MM.1S (cell line): ENCODE measurements at regions not wholly inside any gene's neighbourhood (a gene's known extent, or its start where the extent isn't known, plus 50 kb on each side); places are given as distances from the start of the nearest gene placed in this dataset.

ENCODE experiments used
- DNase-seq: peaks from one replicate; pipeline ENCODE4 v3.0.0-alpha.2; 2015
- H2AFZ ChIP-seq: fragments of 300-600 bp; sonication (generic); 2 replicates; pipeline ENCODE4 v1.6.0; 2016; ENCODE audit warnings: antibody characterized with exemption, low read length
- H3F3A ChIP-seq: fragments of 300-600 bp; sonication (generic); 2 replicates; pipeline ENCODE4 v1.6.1; 2016; ENCODE audit warnings: mild to moderate bottlenecking, antibody characterized with exemption, low read length, moderate library complexity, mixed read lengths; ENCODE audit not compliant: insufficient read depth
- H3K27ac ChIP-seq: fragments of 300-600 bp; sonication (generic); 2 replicates; pipeline ENCODE4 v1.5.1; 2016; ENCODE audit warnings: mild to moderate bottlenecking, low read length
- H3K27me3 ChIP-seq: fragments of 300-600 bp; sonication (generic); replicated peaks from 2 replicates; pipeline ENCODE4 v1.6.0; 2016; ENCODE audit warnings: low read length; ENCODE audit not compliant: insufficient read depth
- H3K36me3 ChIP-seq: fragments of 300-600 bp; sonication (generic); replicated peaks from 2 replicates; pipeline ENCODE4 v1.6.1; 2016; ENCODE audit warnings: mild to moderate bottlenecking, low read length, mixed read lengths; ENCODE audit not compliant: insufficient read depth
- H3K4me1 ChIP-seq: fragments of 300-600 bp; sonication (generic); 2 replicates; pipeline ENCODE4 v1.6.1; 2016; ENCODE audit warnings: low read length, mixed read lengths
- H3K4me2 ChIP-seq: fragments of 300-600 bp; sonication (generic); 2 replicates; pipeline ENCODE4 v1.6.0; 2016; ENCODE audit warnings: low read depth, low read length
- H3K4me3 ChIP-seq: fragments of 300-600 bp; sonication (generic); 2 replicates; pipeline ENCODE4 v1.5.1; 2016; ENCODE audit warnings: low read length, mixed read lengths
- H3K79me2 ChIP-seq: fragments of 300-600 bp; sonication (generic); 2 replicates; pipeline ENCODE4 v1.6.1; 2016; ENCODE audit warnings: mixed run types, low read length, mixed read lengths
- H3K9ac ChIP-seq: fragments of 300-600 bp; sonication (generic); 2 replicates; pipeline ENCODE4 v1.6.1; 2016; ENCODE audit warnings: low read length, mixed read lengths
- H3K9me2 ChIP-seq: fragments of 300-600 bp; sonication (generic); replicated peaks from 2 replicates; pipeline ENCODE4 v1.6.1; 2016; ENCODE audit warnings: mild to moderate bottlenecking, low read length, mixed read lengths; ENCODE audit not compliant: insufficient read depth
- H3K9me3 ChIP-seq: fragments of 300-600 bp; sonication (generic); replicated peaks from 2 replicates; pipeline ENCODE4 v1.6.1; 2016; ENCODE audit warnings: mild to moderate bottlenecking, low read length, mixed read lengths; ENCODE audit not compliant: insufficient read depth
- H4K20me1 ChIP-seq: fragments of 300-600 bp; sonication (generic); 2 replicates; pipeline ENCODE4 v1.6.1; 2016; ENCODE audit warnings: mild to moderate bottlenecking, low read length, moderate library complexity, mixed read lengths; ENCODE audit not compliant: insufficient read depth
- CTCF ChIP-seq: fragments of 300-600 bp; sonication (generic); IDR thresholded peaks from 2 replicates; pipeline ENCODE4 v1.5.1; 2016; ENCODE audit warnings: antibody characterized with exemption, low read length, mixed read lengths
- EZH2 ChIP-seq: fragments of 300-600 bp; sonication (generic); optimal IDR thresholded peaks from 2 replicates; pipeline ENCODE3; 2017; ENCODE audit warnings: low read depth, mild to moderate bottlenecking, antibody characterized with exemption, low read length, mixed read lengths
- EZH2phosphoT487 ChIP-seq: fragments of 300-600 bp; sonication (generic); IDR thresholded peaks from 2 replicates; pipeline ENCODE4 v1.6.1; 2018; ENCODE audit warnings: antibody characterized with exemption, low read length

GRCh38 chr1:47554082-47554481, 116.2 kb downstream of the FOXD2 start:
- no peak for TF ChIP-seq CTCF
- TF ChIP-seq EZH2phosphoT487 = no peak
- no peak for TF ChIP-seq EZH2
- Histone ChIP-seq H3K4me1 (no peaks in the 10 kb centered on the region), H3K4me2 (no peak overlapping the region)

DNA sequence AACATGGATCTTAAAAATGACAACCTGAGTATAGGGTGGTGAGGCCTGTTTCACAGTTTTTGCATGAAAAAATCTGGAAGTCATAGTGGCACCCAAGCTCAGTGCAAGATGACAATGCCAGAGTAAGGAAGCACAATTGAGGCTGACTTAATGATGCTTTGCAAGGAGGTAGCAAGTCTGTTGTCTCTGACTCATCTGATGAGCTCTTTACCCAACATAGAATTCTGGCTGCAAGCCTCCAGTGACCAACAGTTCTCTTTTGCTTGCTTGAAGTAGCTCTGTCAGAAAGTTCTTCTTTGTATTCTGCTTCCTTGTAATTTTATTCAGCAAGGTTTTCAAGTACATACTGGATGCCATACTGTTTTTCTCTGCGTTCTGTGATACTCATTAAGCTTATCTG, 117.1 kb downstream of the FOXD2 start:
- Histone ChIP-seq H3K9ac (no peak overlapping the region), H3K36me3 (no peaks in the 10 kb centered on the region), H3F3A (no peaks in the 10 kb centered on the region), H3K9me2 (no peaks in the 10 kb centered on the region), H3K4me1 (no peaks in the 10 kb centered on the region), H2AFZ (no peak overlapping the region), H3K79me2 (no peaks in the 10 kb centered on the region), H3K4me2 (no peak overlapping the region), H3K27me3 (no peaks in the 10 kb centered on the region), H3K4me3 (no peak overlapping the region), H3K9me3 (no peaks in the 10 kb centered on the region), H3K27ac (no peak overlapping the region), H4K20me1 (no peaks in the 10 kb centered on the region)
- DNase-seq = no peak
- TF ChIP-seq CTCF (no peak), EZH2 (no peak), EZH2phosphoT487 (no peak)

More at GRCh38 chr1:47554082-47554481, 116.2 kb downstream of the FOXD2 start:
- H3K27ac ChIP-seq = no peak overlapping the region
- no peaks in the 10 kb centered on the region for H3K27me3 ChIP-seq
- H3K36me3 ChIP-seq = no peaks in the 10 kb centered on the region
- H4K20me1 ChIP-seq = no peaks in the 10 kb centered on the region
- no peaks in the 10 kb centered on the region for H3K79me2 ChIP-seq
- H3K9me3 ChIP-seq = no peaks in the 10 kb centered on the region
- H3K9me2 ChIP-seq = no peaks in the 10 kb centered on the region
- DNase-seq = no peak
- H3K4me3 ChIP-seq = no peak overlapping the region
- no peaks in the 10 kb centered on the region for H3F3A ChIP-seq
- no peak overlapping the region for H3K9ac ChIP-seq
- H2AFZ ChIP-seq = no peak overlapping the region

- Histone ChIP-seq H3K4me2 (no peak overlapping the region), H3K4me3 (no peak overlapping the region), H3K27ac (no peak overlapping the region), H3K9me2 (no peaks in the 10 kb centered on the region), H3K36me3 (no peaks in the 10 kb centered on the region), H2AFZ (no peak overlapping the region), H3K79me2 (no peaks in the 10 kb centered on the region), H3K4me1 (no peaks in the 10 kb centered on the region), H3K27me3 (no peaks in the 10 kb centered on the region), H3K9me3 (no peaks in the 10 kb centered on the region), H3F3A (no peaks in the 10 kb centered on the region), H4K20me1 (no peaks in the 10 kb centered on the region), H3K9ac (no peak overlapping the region)
- no peak for DNase-seq
- TF ChIP-seq EZH2phosphoT487 (no peak), EZH2 (no peak), CTCF (no peak)
Measured at GRCh38 chr1:47555306-47555705, 117.5 kb downstream of the FOXD2 start.
